HCT116 (cell line): ENCODE measurements at regions not wholly inside any gene's neighbourhood (a gene's known extent, or its start where the extent isn't known, plus 50 kb on each side); places are given as distances from the start of the nearest gene placed in this dataset.

Source experiments
- ATAC-seq: fragments of 200-7000 bp; cut with Tn5 transposase; 2 replicates; pipeline ENCODE4 v1.9.1; 2020; ENCODE audit warnings: mild to moderate bottlenecking, moderate library complexity
- BruUV-seq: library from RNA; stranded (reverse); fragments of 400-500 nt; replicated peaks from 2 replicates; lab custom pipeline; 2021; lab: Mats Ljungman, UMichigan
- CTCF ChIA-PET: fragments of 300-600 bp; sonication (Branson Sonifier 250); formaldehyde crosslinking; loops from one replicate; lab custom pipeline; 2021; ENCODE audit warnings: antibody characterized with exemption; lab: Charles Lee
- POLR2A ChIA-PET: fragments of 300-600, 350-600 bp; sonication (Branson Sonifier 250); formaldehyde crosslinking; loops from one replicate; lab custom pipeline; 2021; ENCODE audit warnings: antibody characterized with exemption; lab: Charles Lee
- RAD21 ChIA-PET, 2 experiments: fragments of 300-600 bp; sonication (Branson Sonifier 250); formaldehyde crosslinking; loops; one replicate each; lab custom pipeline; 2023; ENCODE audit warnings: low total read pairs in 2 of 2; ENCODE audit not compliant: uncharacterized antibody in 2 of 2, unreplicated experiment in 2 of 2, low non-redundant PET in 1 of 2; lab: Charles Lee
- DNase-seq: peaks from one replicate; pipeline ENCODE4 v3.0.0-alpha.2; 2010; ENCODE audit warnings: low read depth, low spot score
- H2AFZ ChIP-seq: fragments of 200-600 bp; shearing (Covaris generic), sonication (generic); 2 replicates; pipeline ENCODE4 v1.6.1; 2017; ENCODE audit warnings: low read depth, mixed run types, mixed read lengths, antibody characterized with exemption, low read length; ENCODE audit not compliant: poor library complexity, severe bottlenecking
- H3K27ac ChIP-seq: 2 replicates; pipeline ENCODE4 v1.5.1; 2012; ENCODE audit warnings: low read depth, low read length
- H3K27me3 ChIP-seq: fragments of 200-600 bp; sonication (generic); 2 replicates; pipeline ENCODE4 v1.6.1; 2016; ENCODE audit warnings: mixed run types, low read length, mixed read lengths; ENCODE audit not compliant: insufficient read depth
- H3K36me3 ChIP-seq, 2 experiments: fragments of 200-500 bp in 1 of 2; fragments of 200-600 bp in 1 of 2; sonication (Bioruptor generic) in 1 of 2; sonication (generic) in 1 of 2; 2 replicates each; pipeline versions ENCODE4 v1.5.1 to v1.6.1; 2014 to 2016; ENCODE audit warnings: low read length in 2 of 2, inconsistent platforms in 1 of 2, mixed read lengths in 1 of 2, mixed run types in 1 of 2; ENCODE audit not compliant: insufficient read depth in 2 of 2, control insufficient read depth in 1 of 2
- H3K4me1 ChIP-seq, 2 experiments: fragments of 200-600 bp in 1 of 2; sonication (generic) in 1 of 2; 2 replicates each; pipeline versions ENCODE4 v1.5.1 to v1.6.1; 2012 to 2017; ENCODE audit warnings: low read length in 2 of 2, inconsistent platforms in 1 of 2, mild to moderate bottlenecking in 1 of 2, mixed read lengths in 1 of 2, mixed run types in 1 of 2, moderate library complexity in 1 of 2; ENCODE audit not compliant: insufficient read depth in 2 of 2, control insufficient read depth in 1 of 2
- H3K4me2 ChIP-seq: fragments of 200-600 bp; sonication (generic); 2 replicates; pipeline ENCODE4 v1.6.1; 2017; ENCODE audit warnings: mixed run types, low read length, mixed read lengths
- H3K4me3 ChIP-seq, 2 experiments: fragments of 200-600 bp in 1 of 2; sonication (generic) in 1 of 2; replicated peaks in 1 of 2; 2 replicates each; pipeline ENCODE4 v1.5.1; 2011 to 2016; ENCODE audit warnings: low read length in 2 of 2, control low read depth in 1 of 2, low read depth in 1 of 2, mild to moderate bottlenecking in 1 of 2, mixed read lengths in 1 of 2, mixed run types in 1 of 2
- H3K79me2 ChIP-seq: fragments of 200-600 bp; sonication (generic); 2 replicates; pipeline ENCODE4 v1.6.1; 2017; ENCODE audit warnings: mild to moderate bottlenecking, mixed run types, low read length, moderate library complexity, mixed read lengths; ENCODE audit not compliant: insufficient read depth
- H3K9ac ChIP-seq: fragments of 200-600 bp; sonication (generic); 2 replicates; pipeline ENCODE4 v1.6.1; 2016; ENCODE audit warnings: low read length, mixed read lengths
- H3K9me2 ChIP-seq: fragments of 200-600 bp; sonication (generic), shearing (Covaris generic); 2 replicates; pipeline ENCODE4 v1.6.1; 2017; ENCODE audit warnings: mixed run types, mild to moderate bottlenecking, moderate library complexity; ENCODE audit not compliant: insufficient read depth
- H3K9me3 ChIP-seq, 2 experiments: fragments of 200-500 bp in 1 of 2; fragments of 200-600 bp in 1 of 2; sonication (Bioruptor generic) in 1 of 2; sonication (generic) in 1 of 2; 2 replicates each; pipeline ENCODE4 v1.6.1; 2014 to 2017; ENCODE audit warnings: low read length in 2 of 2, mixed read lengths in 2 of 2, inconsistent platforms in 1 of 2, low read depth in 1 of 2, mild to moderate bottlenecking in 1 of 2, mixed run types in 1 of 2, moderate library complexity in 1 of 2; ENCODE audit not compliant: control insufficient read depth in 1 of 2, insufficient read depth in 1 of 2
- H4K20me1 ChIP-seq: fragments of 200-600 bp; sonication (generic), shearing (Covaris generic); 2 replicates; pipeline ENCODE4 v1.6.1; 2017; ENCODE audit warnings: mixed run types, mild to moderate bottlenecking, moderate library complexity; ENCODE audit not compliant: insufficient read depth
- CBX3 ChIP-seq: IDR thresholded peaks from 2 replicates; pipeline ENCODE4 v1.6.1; 2012; ENCODE audit warnings: low read depth
- CEBPB ChIP-seq: IDR thresholded peaks from 2 replicates; pipeline ENCODE4 v1.6.1; 2012; ENCODE audit warnings: low read depth
- EGR1 ChIP-seq: IDR thresholded peaks from 2 replicates; pipeline ENCODE4 v1.6.1; 2012; ENCODE audit warnings: low read depth
- ELF1 ChIP-seq: IDR thresholded peaks from 2 replicates; pipeline ENCODE4 v1.6.1; 2012; ENCODE audit warnings: low read depth, borderline replicate concordance
- EZH2 ChIP-seq: fragments of 200-600 bp; sonication (generic); IDR thresholded peaks from 2 replicates; pipeline ENCODE4 v1.6.1; 2017; ENCODE audit warnings: antibody characterized with exemption, mixed run types
- EZH2phosphoT487 ChIP-seq: fragments of 200-600 bp; IDR thresholded peaks from 2 replicates; pipeline ENCODE4 v1.6.1; 2018; ENCODE audit warnings: antibody characterized with exemption, borderline replicate concordance
- FOSL1 ChIP-seq: IDR thresholded peaks from 2 replicates; pipeline ENCODE4 v1.6.1; 2012; ENCODE audit warnings: low read depth
- POLR2A ChIP-seq: IDR thresholded peaks from 2 replicates; pipeline ENCODE4 v1.7.0; 2011; ENCODE audit warnings: borderline replicate concordance; ENCODE audit not compliant: insufficient read depth, insufficient read length; ENCODE audit errors: extremely low read depth
- POLR2AphosphoS5 ChIP-seq: IDR thresholded peaks from 2 replicates; pipeline ENCODE4 v1.6.1; 2011; ENCODE audit warnings: mild to moderate bottlenecking, low read depth, low read length, moderate library complexity
- RAD21 ChIP-seq: IDR thresholded peaks from 2 replicates; pipeline ENCODE4 v1.6.1; 2012; ENCODE audit warnings: low read depth, mild to moderate bottlenecking
- SIN3A ChIP-seq: IDR thresholded peaks from 2 replicates; pipeline ENCODE4 v1.6.1; 2012; ENCODE audit warnings: low read depth
- SRF ChIP-seq: IDR thresholded peaks from 2 replicates; pipeline ENCODE4 v1.6.1; 2012; ENCODE audit warnings: low read depth
- TCF7L2 ChIP-seq: IDR thresholded peaks from 2 replicates; pipeline ENCODE4 v1.7.0; 2011; ENCODE audit warnings: borderline replicate concordance, inconsistent platforms; ENCODE audit not compliant: insufficient read depth, insufficient read length; ENCODE audit errors: extremely low read depth
- ZFX ChIP-seq: fragments of 450-650 bp; IDR thresholded peaks from 2 replicates; pipeline ENCODE4 v1.6.1; 2017
- ZNF274 ChIP-seq: fragments of 200-500 bp; sonication (Bioruptor generic); IDR thresholded peaks from 2 replicates; pipeline ENCODE4 v1.6.1; 2014; ENCODE audit warnings: mild to moderate bottlenecking, low read depth, low read length, inconsistent platforms
- intact Hi-C: fragments of 100-400 bp; cut with micrococcal nuclease; formaldehyde crosslinking; loops from 2 replicates; pipeline ENCODE4 v1.10.0; 2022
- TF ChIP-seq, protein P1 (sequence below): IDR thresholded peaks from 2 replicates; pipeline ENCODE4 v1.6.1; 2012; ENCODE audit warnings: low read depth
- TF ChIP-seq, protein P2 (sequence below): IDR thresholded peaks from 2 replicates; pipeline ENCODE4 v1.6.1; 2011; ENCODE audit warnings: mild to moderate bottlenecking, low read length, moderate library complexity; ENCODE audit not compliant: insufficient replicate concordance; ENCODE audit errors: extremely low read depth

DNA sequence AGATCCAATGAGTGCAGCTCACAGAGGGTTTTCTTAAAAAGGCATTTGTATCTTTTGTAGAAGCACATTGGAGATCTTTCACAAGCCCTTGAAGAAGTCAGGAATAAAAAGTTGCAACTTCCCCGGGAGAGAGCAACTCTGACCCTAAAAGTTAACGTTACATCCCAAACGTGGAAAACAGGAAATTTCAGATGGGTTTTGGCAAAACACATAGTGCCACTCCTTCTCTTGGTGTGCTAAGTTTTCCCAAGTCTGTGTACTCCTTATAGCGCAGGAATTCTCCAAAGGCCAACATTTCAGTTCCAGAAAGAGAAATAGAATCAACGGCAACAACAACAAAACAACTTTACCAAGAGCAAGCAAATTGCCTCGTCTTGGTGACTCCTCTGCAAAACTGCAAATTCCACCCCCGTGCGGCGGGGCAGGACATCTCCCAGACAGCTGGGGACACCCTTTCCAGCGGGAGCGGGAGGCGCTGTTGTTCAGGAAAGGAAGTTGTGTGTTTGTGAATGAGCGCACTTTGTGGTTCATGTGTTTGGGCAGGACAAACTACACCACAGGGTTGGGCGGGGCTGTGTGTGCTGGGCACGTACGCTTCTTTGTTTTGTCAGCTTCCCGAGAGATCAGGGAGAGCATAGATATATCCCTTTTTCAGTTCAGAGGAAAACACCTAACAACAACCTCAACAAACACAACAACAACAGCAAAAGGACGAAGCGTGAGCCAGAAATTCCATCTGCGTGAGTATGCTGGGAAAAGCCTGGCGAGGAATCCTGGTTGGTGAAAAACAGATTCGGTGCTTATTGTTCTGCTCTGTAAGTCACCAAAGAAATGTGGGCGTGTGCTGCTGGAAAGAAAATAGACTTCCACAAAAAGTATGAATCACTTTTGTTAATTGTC is 294.7 kb upstream of the PITRM1 start (continued):
- TF ChIP-seq SRF: peak; percentile 12; the same call in 1 of the 2 replicates
- TF ChIP-seq EZH2phosphoT487: no peak
- peak; percentile 98; the same call in 1 of the 2 replicates for TF ChIP-seq CBX3
- TF ChIP-seq TCF7L2: peak; percentile 64
- TF ChIP-seq FOSL1: peak; percentile 59; the same call in 1 of the 2 replicates

- ChIA-PET CTCF (interaction anchor here (1.3 kb wide), 1 partner anchor 1307 kb away, joined by 3 read pairs; no protein-coding TSS in a partner anchor), RAD21 (no interaction called here), POLR2A (no interaction called here)
- H3K9me2 ChIP-seq: no peaks in the 10 kb centered on the region
- no peak for DNase-seq
- no peaks in the 10 kb centered on the region for H3K79me2 ChIP-seq
- BruUV-seq: no TSS peak
- H3K9ac ChIP-seq: no peak overlapping the region
- intact Hi-C loops: loop anchor here (5.0 to 10.0 kb wide), 3 partner anchors 218 to 1199 kb away; no protein-coding TSS in a partner anchor
- H3K4me2 ChIP-seq: no peak overlapping the region
- no peaks in the 10 kb centered on the region for H4K20me1 ChIP-seq
- H3K27me3 ChIP-seq: no peaks in the 10 kb centered on the region
- no peak for ATAC-seq
- peaks cover 29 to 33% of the 10 kb centered on the region in 2 experiments for H3K4me1 ChIP-seq
- H2AFZ ChIP-seq: no peak overlapping the region
- no peak overlapping the region for H3K27ac ChIP-seq
- no peak overlapping the region for H3K4me3 ChIP-seq
- H3K36me3 ChIP-seq: no peaks in the 10 kb centered on the region
- no peaks in the 10 kb centered on the region for H3K9me3 ChIP-seq
- TF ChIP-seq, protein P1, sequence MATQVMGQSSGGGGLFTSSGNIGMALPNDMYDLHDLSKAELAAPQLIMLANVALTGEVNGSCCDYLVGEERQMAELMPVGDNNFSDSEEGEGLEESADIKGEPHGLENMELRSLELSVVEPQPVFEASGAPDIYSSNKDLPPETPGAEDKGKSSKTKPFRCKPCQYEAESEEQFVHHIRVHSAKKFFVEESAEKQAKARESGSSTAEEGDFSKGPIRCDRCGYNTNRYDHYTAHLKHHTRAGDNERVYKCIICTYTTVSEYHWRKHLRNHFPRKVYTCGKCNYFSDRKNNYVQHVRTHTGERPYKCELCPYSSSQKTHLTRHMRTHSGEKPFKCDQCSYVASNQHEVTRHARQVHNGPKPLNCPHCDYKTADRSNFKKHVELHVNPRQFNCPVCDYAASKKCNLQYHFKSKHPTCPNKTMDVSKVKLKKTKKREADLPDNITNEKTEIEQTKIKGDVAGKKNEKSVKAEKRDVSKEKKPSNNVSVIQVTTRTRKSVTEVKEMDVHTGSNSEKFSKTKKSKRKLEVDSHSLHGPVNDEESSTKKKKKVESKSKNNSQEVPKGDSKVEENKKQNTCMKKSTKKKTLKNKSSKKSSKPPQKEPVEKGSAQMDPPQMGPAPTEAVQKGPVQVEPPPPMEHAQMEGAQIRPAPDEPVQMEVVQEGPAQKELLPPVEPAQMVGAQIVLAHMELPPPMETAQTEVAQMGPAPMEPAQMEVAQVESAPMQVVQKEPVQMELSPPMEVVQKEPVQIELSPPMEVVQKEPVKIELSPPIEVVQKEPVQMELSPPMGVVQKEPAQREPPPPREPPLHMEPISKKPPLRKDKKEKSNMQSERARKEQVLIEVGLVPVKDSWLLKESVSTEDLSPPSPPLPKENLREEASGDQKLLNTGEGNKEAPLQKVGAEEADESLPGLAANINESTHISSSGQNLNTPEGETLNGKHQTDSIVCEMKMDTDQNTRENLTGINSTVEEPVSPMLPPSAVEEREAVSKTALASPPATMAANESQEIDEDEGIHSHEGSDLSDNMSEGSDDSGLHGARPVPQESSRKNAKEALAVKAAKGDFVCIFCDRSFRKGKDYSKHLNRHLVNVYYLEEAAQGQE: no peak
- no peak for TF ChIP-seq FOSL1
- TF ChIP-seq ZFX: no peak
- TF ChIP-seq CEBPB: no peak
- TF ChIP-seq, protein P2, sequence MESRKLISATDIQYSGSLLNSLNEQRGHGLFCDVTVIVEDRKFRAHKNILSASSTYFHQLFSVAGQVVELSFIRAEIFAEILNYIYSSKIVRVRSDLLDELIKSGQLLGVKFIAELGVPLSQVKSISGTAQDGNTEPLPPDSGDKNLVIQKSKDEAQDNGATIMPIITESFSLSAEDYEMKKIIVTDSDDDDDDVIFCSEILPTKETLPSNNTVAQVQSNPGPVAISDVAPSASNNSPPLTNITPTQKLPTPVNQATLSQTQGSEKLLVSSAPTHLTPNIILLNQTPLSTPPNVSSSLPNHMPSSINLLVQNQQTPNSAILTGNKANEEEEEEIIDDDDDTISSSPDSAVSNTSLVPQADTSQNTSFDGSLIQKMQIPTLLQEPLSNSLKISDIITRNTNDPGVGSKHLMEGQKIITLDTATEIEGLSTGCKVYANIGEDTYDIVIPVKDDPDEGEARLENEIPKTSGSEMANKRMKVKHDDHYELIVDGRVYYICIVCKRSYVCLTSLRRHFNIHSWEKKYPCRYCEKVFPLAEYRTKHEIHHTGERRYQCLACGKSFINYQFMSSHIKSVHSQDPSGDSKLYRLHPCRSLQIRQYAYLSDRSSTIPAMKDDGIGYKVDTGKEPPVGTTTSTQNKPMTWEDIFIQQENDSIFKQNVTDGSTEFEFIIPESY: no peak
- TF ChIP-seq ELF1: no peak
- no peak for TF ChIP-seq ZNF274
- TF ChIP-seq EZH2: no peak
- no peak for TF ChIP-seq RAD21
- no peak for TF ChIP-seq POLR2AphosphoS5
- TF ChIP-seq CBX3: no peak
- TF ChIP-seq SRF: no peak
- TF ChIP-seq TCF7L2: no peak
- no peak for TF ChIP-seq POLR2A
- TF ChIP-seq SIN3A: no peak
- no peak for TF ChIP-seq EGR1
Measured at GRCh38 chr10:3465406-3465891, 292.9 kb upstream of the PITRM1 start.
